ENCODE measurements at regions not wholly inside any gene's neighbourhood (a gene's known extent, or its start where the extent isn't known, plus 50 kb on each side); places are given as distances from the start of the nearest gene placed in this dataset.

DNA sequence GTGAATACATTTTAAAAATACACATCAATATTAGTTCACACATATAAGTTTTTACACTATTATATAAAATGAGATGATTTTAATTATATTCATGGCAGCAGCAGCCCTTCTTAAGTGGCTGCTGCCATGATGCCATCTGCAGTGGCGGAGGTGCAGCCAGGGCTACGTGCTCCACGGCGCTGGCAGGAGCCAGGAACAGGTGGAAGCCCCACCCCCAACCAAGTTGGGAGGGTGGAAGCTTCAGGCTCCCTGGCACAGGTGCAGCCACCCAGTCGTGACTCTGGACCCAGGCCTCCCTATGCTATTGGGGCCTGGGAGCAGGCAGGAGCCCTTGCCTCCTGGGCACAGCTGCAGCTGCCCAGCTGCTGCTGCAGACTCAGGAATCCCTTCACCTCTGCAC lies 646.9 kb upstream of the PCDH9 start:
- no peak for TF ChIP-seq POLR2A (IDR thresholded peaks at IDR 0.05)
- TF ChIP-seq, protein P1, sequence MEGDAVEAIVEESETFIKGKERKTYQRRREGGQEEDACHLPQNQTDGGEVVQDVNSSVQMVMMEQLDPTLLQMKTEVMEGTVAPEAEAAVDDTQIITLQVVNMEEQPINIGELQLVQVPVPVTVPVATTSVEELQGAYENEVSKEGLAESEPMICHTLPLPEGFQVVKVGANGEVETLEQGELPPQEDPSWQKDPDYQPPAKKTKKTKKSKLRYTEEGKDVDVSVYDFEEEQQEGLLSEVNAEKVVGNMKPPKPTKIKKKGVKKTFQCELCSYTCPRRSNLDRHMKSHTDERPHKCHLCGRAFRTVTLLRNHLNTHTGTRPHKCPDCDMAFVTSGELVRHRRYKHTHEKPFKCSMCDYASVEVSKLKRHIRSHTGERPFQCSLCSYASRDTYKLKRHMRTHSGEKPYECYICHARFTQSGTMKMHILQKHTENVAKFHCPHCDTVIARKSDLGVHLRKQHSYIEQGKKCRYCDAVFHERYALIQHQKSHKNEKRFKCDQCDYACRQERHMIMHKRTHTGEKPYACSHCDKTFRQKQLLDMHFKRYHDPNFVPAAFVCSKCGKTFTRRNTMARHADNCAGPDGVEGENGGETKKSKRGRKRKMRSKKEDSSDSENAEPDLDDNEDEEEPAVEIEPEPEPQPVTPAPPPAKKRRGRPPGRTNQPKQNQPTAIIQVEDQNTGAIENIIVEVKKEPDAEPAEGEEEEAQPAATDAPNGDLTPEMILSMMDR (IDR thresholded peaks at IDR 0.05): no peak
